DND-41 (cell line): ENCODE measurements at regions not wholly inside any gene's neighbourhood (a gene's known extent, or its start where the extent isn't known, plus 50 kb on each side); places are given as distances from the start of the nearest gene placed in this dataset.

ENCODE experiments used
- ATAC-seq: fragments of 200-7000 bp; cut with Tn5 transposase; 3 replicates; pipeline ENCODE4 v1.9.1; 2021; ENCODE audit warnings: low read depth; ENCODE audit not compliant: insufficient read depth
- DNase-seq: peaks from one replicate; pipeline ENCODE4 v3.0.0-alpha.2; 2020
- H2AFZ ChIP-seq: 2 replicates; pipeline ENCODE4 v1.6.0; 2012; ENCODE audit warnings: low read depth, low read length
- H3K27ac ChIP-seq: 2 replicates; pipeline ENCODE4 v1.5.1; 2012; ENCODE audit warnings: low read length, inconsistent platforms
- H3K27me3 ChIP-seq: fragments of 200-600 bp; sonication (generic); 2 replicates; pipeline ENCODE4 v1.6.0; 2012; ENCODE audit warnings: low read length, mild to moderate bottlenecking, inconsistent platforms; ENCODE audit not compliant: insufficient read depth, poor library complexity
- H3K36me3 ChIP-seq: 2 replicates; pipeline ENCODE4 v1.5.1; 2012; ENCODE audit warnings: low read length, inconsistent platforms; ENCODE audit not compliant: insufficient read depth
- H3K4me1 ChIP-seq: 2 replicates; pipeline ENCODE4 v1.5.1; 2012; ENCODE audit warnings: mild to moderate bottlenecking, low read length; ENCODE audit not compliant: insufficient read depth
- H3K4me2 ChIP-seq: 2 replicates; pipeline ENCODE4 v1.6.0; 2012; ENCODE audit warnings: mild to moderate bottlenecking, moderate library complexity, low read length, inconsistent platforms; ENCODE audit not compliant: insufficient read depth
- H3K4me3 ChIP-seq, 2 experiments: fragments of 200-600 bp in 1 of 2; shearing (Covaris generic) in 1 of 2; 2 replicates each; pipeline ENCODE4 v1.5.1; 2012 to 2016; ENCODE audit warnings: inconsistent platforms in 2 of 2, low read length in 2 of 2, mild to moderate bottlenecking in 2 of 2, low read depth in 1 of 2, moderate library complexity in 1 of 2
- H3K79me2 ChIP-seq: 2 replicates; pipeline ENCODE4 v1.6.0; 2012; ENCODE audit warnings: low read length, inconsistent platforms; ENCODE audit not compliant: insufficient read depth
- H3K9ac ChIP-seq: 2 replicates; pipeline ENCODE4 v1.6.0; 2012; ENCODE audit warnings: low read depth, mild to moderate bottlenecking, inconsistent platforms, low read length, moderate library complexity
- H3K9me3 ChIP-seq: 2 replicates; pipeline ENCODE4 v1.5.1; 2012; ENCODE audit warnings: low read length, moderate library complexity, mild to moderate bottlenecking, inconsistent platforms; ENCODE audit not compliant: insufficient read depth, severe bottlenecking
- H4K20me1 ChIP-seq: 2 replicates; pipeline ENCODE4 v1.6.0; 2012; ENCODE audit warnings: low read length; ENCODE audit not compliant: insufficient read depth
- CTCF ChIP-seq: IDR thresholded peaks from 2 replicates; pipeline ENCODE4 v1.5.1; 2012; ENCODE audit warnings: borderline replicate concordance, low read length, moderate library complexity, mild to moderate bottlenecking; ENCODE audit not compliant: poor library complexity, severe bottlenecking; ENCODE audit errors: extremely low read depth
- EZH2 ChIP-seq: IDR thresholded peaks from 3 replicates; pipeline ENCODE4 v1.6.1; 2012; ENCODE audit warnings: borderline replicate concordance, low read depth, mild to moderate bottlenecking, moderate library complexity, low read length, inconsistent platforms; ENCODE audit not compliant: severe bottlenecking

GRCh38 chr11:80826808-80827207 is 1386.0 kb upstream of the TENM4 start:
- Histone ChIP-seq H3K4me1 (no peaks in the 10 kb centered on the region), H3K9ac (no peak overlapping the region), H3K27me3 (no peaks in the 10 kb centered on the region), H3K4me2 (no peak overlapping the region), H2AFZ (no peak overlapping the region), H3K9me3 (no peaks in the 10 kb centered on the region), H3K36me3 (no peaks in the 10 kb centered on the region), H4K20me1 (no peaks in the 10 kb centered on the region), H3K27ac (no peak overlapping the region), H3K4me3 (no peak overlapping the region), H3K79me2 (no peaks in the 10 kb centered on the region)
- TF ChIP-seq CTCF (no peak), EZH2 (no peak)
- DNase-seq (no peak), ATAC-seq (no peak)

- Histone ChIP-seq H4K20me1 (no peaks in the 10 kb centered on the region), H3K4me2 (no peak overlapping the region), H3K4me3 (no peak overlapping the region), H3K4me1 (no peaks in the 10 kb centered on the region), H2AFZ (no peak overlapping the region), H3K27ac (no peak overlapping the region), H3K9me3 (no peaks in the 10 kb centered on the region), H3K36me3 (no peaks in the 10 kb centered on the region), H3K9ac (no peak overlapping the region), H3K27me3 (no peaks in the 10 kb centered on the region), H3K79me2 (no peaks in the 10 kb centered on the region)
- ATAC-seq (no peak), DNase-seq (no peak)
- no peak for TF ChIP-seq CTCF
- TF ChIP-seq EZH2 = no peak
These were observed 1381.5 kb upstream of the TENM4 start for GRCh38 chr11:80822308-80822707.

GRCh38 chr11:80819271-80819670 is 1378.4 kb upstream of the TENM4 start:
- Histone ChIP-seq H3K27me3 (no peaks in the 10 kb centered on the region), H3K36me3 (no peaks in the 10 kb centered on the region), H3K27ac (no peak overlapping the region), H3K9ac (no peak overlapping the region), H3K79me2 (no peaks in the 10 kb centered on the region), H3K9me3 (no peaks in the 10 kb centered on the region), H3K4me3 (no peak overlapping the region), H3K4me1 (no peaks in the 10 kb centered on the region), H4K20me1 (no peaks in the 10 kb centered on the region), H2AFZ (no peak overlapping the region), H3K4me2 (no peak overlapping the region)
- DNase-seq (no peak), ATAC-seq (no peak)
- TF ChIP-seq EZH2 = no peak

- DNase-seq (no peak), ATAC-seq (no peak)
- Histone ChIP-seq H2AFZ (no peak overlapping the region), H3K4me3 (no peak overlapping the region), H3K4me2 (no peak overlapping the region), H4K20me1 (no peaks in the 10 kb centered on the region), H3K4me1 (no peaks in the 10 kb centered on the region), H3K9ac (no peak overlapping the region), H3K27ac (no peak overlapping the region), H3K27me3 (no peaks in the 10 kb centered on the region), H3K36me3 (no peaks in the 10 kb centered on the region), H3K9me3 (no peaks in the 10 kb centered on the region), H3K79me2 (no peaks in the 10 kb centered on the region)
- no peak for TF ChIP-seq CTCF
- TF ChIP-seq EZH2 = no peak
These were observed 1376.1 kb upstream of the TENM4 start for GRCh38 chr11:80816966-80817365.
